GM21360 (cell line): ENCODE measurements at regions not wholly inside any gene's neighbourhood (a gene's known extent, or its start where the extent isn't known, plus 50 kb on each side); places are given as distances from the start of the nearest gene placed in this dataset.

ENCODE experiments used
- ATAC-seq: cut with Tn5 transposase; IDR thresholded peaks from one replicate; pipeline ENCODE4 v1.9.1; 2021; ENCODE audit warnings: mild to moderate bottlenecking, moderate library complexity; ENCODE audit not compliant: unreplicated experiment

DNA sequence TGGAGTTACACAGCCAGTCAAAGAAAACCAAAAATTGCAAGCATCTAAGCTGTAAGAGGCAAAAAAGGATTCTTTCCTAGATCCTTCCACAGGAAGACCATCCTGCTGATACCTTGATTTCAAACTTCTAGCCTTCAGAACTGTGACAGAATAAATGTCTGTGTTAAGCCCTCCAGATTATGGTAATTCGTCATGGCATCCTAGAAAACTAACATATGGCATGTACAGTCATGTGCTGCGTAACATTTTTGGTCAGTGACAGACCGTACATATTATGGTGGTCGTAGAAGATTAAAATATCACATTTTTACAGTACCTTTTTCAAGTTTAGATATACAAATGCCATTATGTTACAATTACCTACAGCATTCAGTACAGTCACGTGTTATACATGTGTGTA lies 660.9 kb upstream of the LMO3 start:
- no peak for ATAC-seq

GRCh38 chr12:17264603-17265002 lies 658.6 kb upstream of the LMO3 start:
- ATAC-seq, result no peak

DNA sequence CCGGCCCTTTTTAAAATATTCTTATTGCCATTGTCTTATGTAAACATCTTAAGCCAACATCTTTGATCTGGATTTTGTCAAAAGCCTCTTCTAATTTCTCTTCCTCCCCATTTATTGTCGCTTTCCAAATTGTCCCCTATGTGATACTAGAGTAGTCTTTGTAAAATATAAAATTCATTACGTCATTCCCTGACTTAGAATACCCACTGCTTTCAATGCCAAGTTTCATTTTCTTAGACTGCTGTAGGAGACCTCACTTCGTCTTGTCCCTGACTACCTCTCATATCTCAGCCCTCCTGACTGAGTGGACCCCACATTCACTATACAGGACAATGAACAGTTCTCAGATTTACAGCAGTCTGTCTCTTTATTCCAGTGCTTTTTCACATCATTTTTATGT lies 633.9 kb upstream of the LMO3 start:
- no peak for ATAC-seq

DNA sequence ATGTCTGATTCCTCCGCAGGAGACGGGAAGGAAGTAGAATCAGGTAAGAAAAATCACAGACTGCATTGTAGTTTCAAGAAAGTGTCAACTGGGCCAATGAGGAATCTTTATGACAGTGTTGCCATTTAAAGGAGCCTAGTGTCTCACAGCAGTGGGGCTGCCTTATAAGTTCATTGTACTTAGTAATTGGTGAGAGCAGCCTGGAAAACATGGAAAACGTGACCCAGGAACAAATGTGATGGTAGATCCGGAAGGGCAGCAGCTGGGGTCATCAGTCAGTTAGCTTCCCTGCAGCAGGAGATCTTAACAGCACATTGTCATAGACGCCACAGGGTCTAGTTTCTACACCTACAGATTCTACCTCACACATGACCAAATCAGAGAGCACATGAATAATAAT lies 630.0 kb upstream of the LMO3 start:
- ATAC-seq, result no peak

- no peak for ATAC-seq
Measured at GRCh38 chr12:17215759-17216570, 610.0 kb upstream of the LMO3 start.

DNA sequence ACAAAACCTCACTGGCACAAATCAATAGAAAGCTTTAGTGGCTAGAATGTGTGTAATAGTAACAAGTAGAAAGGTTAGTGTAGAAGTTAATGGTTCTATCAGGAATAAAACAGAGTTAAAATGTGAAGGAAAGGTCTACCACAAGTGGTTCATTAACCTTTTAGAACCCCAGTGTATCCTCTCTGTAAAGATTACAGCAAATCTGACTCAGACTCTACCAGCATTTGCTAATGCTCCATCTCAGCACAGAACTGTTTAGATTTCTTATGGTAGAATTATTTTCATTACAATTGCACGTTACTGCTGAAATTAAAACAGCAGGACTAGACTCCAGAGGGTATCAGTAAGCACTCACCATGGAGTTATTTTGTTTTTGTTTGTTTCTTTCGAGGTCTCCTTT lies 609.0 kb upstream of the LMO3 start:
- no peak for ATAC-seq

GRCh38 chr12:17206553-17206952 lies 600.6 kb upstream of the LMO3 start:
- no peak for ATAC-seq

- no peak for ATAC-seq
Measured at GRCh38 chr12:17204289-17205054, 598.5 kb upstream of the LMO3 start.

GRCh38 chr12:17203497-17203896 lies 597.5 kb upstream of the LMO3 start:
- ATAC-seq, result no peak

- ATAC-seq, result no peak
Measured at GRCh38 chr12:17197971-17198370, 592.0 kb upstream of the LMO3 start.

DNA sequence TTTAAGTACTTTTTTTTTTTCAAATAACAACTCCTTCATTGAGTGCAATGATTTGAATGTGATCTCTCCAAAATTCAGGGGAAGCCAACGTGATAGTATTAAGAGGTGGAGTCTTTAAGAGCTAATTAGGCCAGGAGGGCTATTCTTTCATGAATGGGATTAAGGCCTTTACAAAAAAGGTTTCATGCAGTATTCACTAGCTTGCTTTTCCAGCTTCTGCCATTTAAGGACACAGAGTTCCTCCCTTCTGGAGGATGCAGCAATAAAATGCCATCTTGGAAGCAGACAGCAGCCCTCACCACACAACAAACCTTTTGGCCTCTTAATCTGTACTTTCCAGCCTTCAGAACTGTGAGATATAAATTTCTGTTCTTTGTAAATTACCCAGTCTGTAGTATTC lies 586.8 kb upstream of the LMO3 start:
- ATAC-seq, result no peak

GRCh38 chr12:17169726-17170471 lies 563.9 kb upstream of the LMO3 start:
- no peak for ATAC-seq

DNA sequence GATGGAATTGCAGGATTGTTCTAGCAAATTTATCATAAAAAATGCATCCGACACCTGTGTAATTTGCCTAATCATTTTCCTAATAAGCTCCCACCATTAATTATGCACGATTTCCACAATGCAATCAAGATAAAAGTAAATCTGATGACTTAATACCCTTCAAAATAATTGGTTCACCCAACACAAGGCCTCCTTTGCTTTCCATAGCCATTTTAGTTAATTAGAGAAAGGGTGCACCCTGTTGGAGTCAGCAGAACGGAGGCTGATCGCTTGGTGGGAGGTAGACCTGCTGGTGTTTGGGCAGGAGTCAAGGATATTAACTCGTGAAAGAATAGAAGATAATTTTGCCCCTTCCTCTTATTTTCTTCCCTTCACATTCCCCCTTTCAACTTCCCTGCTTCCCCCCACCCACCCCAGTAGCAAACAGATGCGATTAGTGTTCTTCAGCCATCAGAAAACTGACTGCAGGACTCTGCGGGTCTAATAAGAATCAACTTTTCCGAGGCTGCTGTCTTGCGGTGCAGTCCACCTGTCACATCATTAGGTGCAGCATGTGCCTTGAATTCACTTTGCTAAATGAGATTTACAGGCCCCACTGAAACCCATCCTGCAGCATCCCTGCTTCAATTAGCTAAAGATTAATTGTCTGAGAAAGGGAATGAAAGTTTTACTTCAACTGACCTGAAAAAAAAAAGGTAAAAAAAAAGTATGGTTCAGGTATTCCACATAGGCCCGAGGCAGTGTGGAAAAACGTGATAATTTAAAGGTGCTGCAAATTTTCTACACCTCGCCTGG lies 553.7 kb upstream of the LMO3 start:
- no peak for ATAC-seq

DNA sequence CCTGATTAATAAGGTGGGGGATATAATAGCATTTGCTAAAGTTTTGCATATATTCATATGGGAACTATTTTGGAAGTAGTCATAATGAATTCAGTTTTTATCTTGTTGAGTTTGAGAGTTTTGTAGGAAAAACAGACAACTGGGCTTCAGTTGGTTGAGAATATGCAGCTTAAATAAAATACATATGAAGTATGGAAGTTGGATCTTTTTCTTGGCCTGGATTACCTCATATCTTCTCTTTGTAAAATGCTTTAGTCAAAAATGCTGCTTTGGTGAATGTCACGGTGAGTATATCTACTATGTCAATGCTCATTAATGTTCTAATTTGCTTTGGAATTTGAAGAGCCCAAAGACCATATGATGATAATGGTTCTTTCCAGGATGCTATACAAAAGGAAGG lies 552.2 kb upstream of the LMO3 start:
- ATAC-seq, result no peak

GRCh38 chr12:17151917-17152316 lies 546.0 kb upstream of the LMO3 start:
- no peak for ATAC-seq

DNA sequence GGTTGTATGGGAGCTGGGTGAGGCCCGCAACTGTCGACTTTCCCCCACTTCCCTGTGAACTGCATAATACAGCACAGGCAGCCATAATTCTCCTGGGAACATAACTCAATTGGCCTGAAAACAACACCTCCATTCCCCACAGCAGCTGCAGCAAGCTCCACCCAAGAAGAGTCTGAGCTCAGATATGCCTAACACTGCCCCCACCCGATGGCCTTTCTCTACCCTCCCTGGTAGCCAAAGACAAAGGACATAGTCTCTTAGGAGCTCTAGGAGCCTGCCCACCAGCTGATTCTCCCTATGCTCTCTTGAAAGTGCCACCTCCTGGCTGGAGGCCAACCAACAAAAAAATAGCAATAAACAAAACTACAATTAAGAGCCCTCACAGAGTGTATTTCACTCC lies 542.7 kb upstream of the LMO3 start:
- ATAC-seq, result no peak

GRCh38 chr12:17142856-17143255 lies 536.9 kb upstream of the LMO3 start:
- ATAC-seq, result no peak

DNA sequence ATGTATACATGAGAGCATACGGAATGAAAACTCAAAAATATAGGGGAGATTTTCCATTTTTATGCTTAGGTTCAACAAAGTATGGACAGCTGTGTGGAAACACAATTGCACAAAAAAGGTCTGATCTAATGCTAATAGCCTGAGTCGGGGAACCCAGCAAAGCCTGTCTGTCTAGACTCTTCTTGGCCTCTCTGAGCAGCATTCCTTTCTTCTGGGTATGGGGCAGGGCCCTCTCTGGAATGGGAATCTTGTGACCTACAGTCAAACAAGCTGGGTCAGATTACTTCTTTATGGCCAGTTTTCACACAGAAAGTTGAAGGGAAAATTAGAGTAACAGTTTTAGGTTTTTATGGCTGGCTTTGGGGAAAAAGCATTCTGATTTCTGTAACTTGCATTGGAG lies 534.0 kb upstream of the LMO3 start:
- no peak for ATAC-seq

GRCh38 chr12:17137396-17137795 lies 531.4 kb upstream of the LMO3 start:
- no peak for ATAC-seq

- ATAC-seq, result no peak
Measured at GRCh38 chr12:17134315-17134714, 528.4 kb upstream of the LMO3 start.

DNA sequence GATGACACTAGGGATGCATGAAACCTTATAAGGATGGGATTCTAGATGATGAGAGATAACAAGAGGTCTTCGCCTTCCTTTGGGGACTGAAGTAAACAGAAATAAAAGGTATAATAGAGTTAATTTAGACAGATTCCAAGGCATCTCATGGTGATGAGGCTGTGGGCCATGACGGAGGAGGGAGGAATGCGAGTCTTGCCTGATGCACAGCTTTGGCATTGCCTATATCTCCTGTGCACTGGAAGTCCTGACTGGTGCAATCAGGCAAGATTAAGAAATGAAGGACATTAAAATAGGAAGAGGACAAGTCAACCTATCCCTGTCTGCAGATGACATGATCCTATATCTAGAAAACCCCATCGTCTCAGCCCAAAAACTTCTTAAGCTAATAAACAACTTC lies 526.4 kb upstream of the LMO3 start:
- no peak for ATAC-seq
